Stimulated activated naive CD8-positive, alpha-beta T cell treated with anti-CD3 and anti-CD28 coated beads, Interleukin-15, Interleukin-2, amounts not matched to agents 100 ng/mL and 50 ng/mL, for 24 hours (primary cell): ENCODE measurements at regions not wholly inside any gene's neighbourhood (a gene's known extent, or its start where the extent isn't known, plus 50 kb on each side); places are given as distances from the start of the nearest gene placed in this dataset.

Experiments used
- H3K27ac Mint-ChIP-seq: one replicate; pipeline ENCODE4 v1.8.0; 2021; ENCODE audit warnings: mild to moderate bottlenecking, mixed read lengths
- H3K27me3 Mint-ChIP-seq: one replicate; pipeline ENCODE4 v1.8.0; 2021; ENCODE audit warnings: mixed read lengths
- H3K36me3 Mint-ChIP-seq: one replicate; pipeline ENCODE4 v1.8.0; 2021; ENCODE audit warnings: low read depth, mixed read lengths
- H3K4me1 Mint-ChIP-seq: one replicate; pipeline ENCODE4 v1.8.0; 2021; ENCODE audit warnings: low read depth, mixed read lengths
- H3K4me3 Mint-ChIP-seq: one replicate; pipeline ENCODE4 v1.8.0; 2021; ENCODE audit warnings: mild to moderate bottlenecking, mixed read lengths
- H3K9me3 Mint-ChIP-seq: one replicate; pipeline ENCODE4 v1.8.0; 2021; ENCODE audit warnings: mixed read lengths

GRCh38 chr3:18840535-18841137, 307.7 kb upstream of the KCNH8 start:
- H3K4me1 Mint-ChIP-seq: peaks cover 4% of the 10 kb centered on the region
- H3K27me3 Mint-ChIP-seq: no peaks in the 10 kb centered on the region
- no peak overlapping the region for H3K27ac Mint-ChIP-seq
- no peaks in the 10 kb centered on the region for H3K9me3 Mint-ChIP-seq
- no peak overlapping the region for H3K4me3 Mint-ChIP-seq
- H3K36me3 Mint-ChIP-seq: no peaks in the 10 kb centered on the region

- H3K9me3 Mint-ChIP-seq: no peaks in the 10 kb centered on the region
- no peaks in the 10 kb centered on the region for H3K36me3 Mint-ChIP-seq
- H3K4me3 Mint-ChIP-seq: no peak overlapping the region
- H3K27me3 Mint-ChIP-seq: no peaks in the 10 kb centered on the region
- peaks cover 6% of the 10 kb centered on the region for H3K4me1 Mint-ChIP-seq
- no peak overlapping the region for H3K27ac Mint-ChIP-seq
Measured at GRCh38 chr3:18838758-18839157, 309.6 kb upstream of the KCNH8 start.

GRCh38 chr3:18837137-18837755, 311.1 kb upstream of the KCNH8 start:
- Mint-ChIP-seq H3K36me3 (no peaks in the 10 kb centered on the region), H3K4me1 (peaks cover 6% of the 10 kb centered on the region), H3K27me3 (no peaks in the 10 kb centered on the region), H3K4me3 (no peak overlapping the region), H3K27ac (no peak overlapping the region), H3K9me3 (no peaks in the 10 kb centered on the region)

- H3K27ac Mint-ChIP-seq: no peak overlapping the region
- H3K4me1 Mint-ChIP-seq: peaks cover 18% of the 10 kb centered on the region
- H3K9me3 Mint-ChIP-seq: no peaks in the 10 kb centered on the region
- H3K27me3 Mint-ChIP-seq: no peaks in the 10 kb centered on the region
- no peaks in the 10 kb centered on the region for H3K36me3 Mint-ChIP-seq
- no peak overlapping the region for H3K4me3 Mint-ChIP-seq
Measured at GRCh38 chr3:18835021-18835420, 313.3 kb upstream of the KCNH8 start.

- Mint-ChIP-seq H3K27ac (peak overlapping the region; percentile 62), H3K4me1 (peaks cover 18% of the 10 kb centered on the region)
Measured at GRCh38 chr3:18830087-18830486, 318.2 kb upstream of the KCNH8 start.

GRCh38 chr3:18828637-18829036, 319.7 kb upstream of the KCNH8 start:
- Mint-ChIP-seq H3K36me3 (no peaks in the 10 kb centered on the region), H3K4me3 (no peak overlapping the region), H3K4me1 (peaks cover 18% of the 10 kb centered on the region), H3K27ac (no peak overlapping the region), H3K27me3 (no peaks in the 10 kb centered on the region), H3K9me3 (no peaks in the 10 kb centered on the region)

More at GRCh38 chr3:18830087-18830486, 318.2 kb upstream of the KCNH8 start:
- Mint-ChIP-seq H3K4me3 (no peak overlapping the region), H3K27me3 (no peaks in the 10 kb centered on the region), H3K36me3 (no peaks in the 10 kb centered on the region), H3K9me3 (no peaks in the 10 kb centered on the region)

GRCh38 chr3:18827664-18828063, 320.6 kb upstream of the KCNH8 start:
- peaks cover 18% of the 10 kb centered on the region for H3K4me1 Mint-ChIP-seq
- no peaks in the 10 kb centered on the region for H3K36me3 Mint-ChIP-seq

GRCh38 chr3:18825665-18826064, 322.6 kb upstream of the KCNH8 start:
- H3K4me3 Mint-ChIP-seq: no peak overlapping the region
- H3K9me3 Mint-ChIP-seq: no peaks in the 10 kb centered on the region
- no peak overlapping the region for H3K27ac Mint-ChIP-seq
- H3K36me3 Mint-ChIP-seq: no peaks in the 10 kb centered on the region
- H3K4me1 Mint-ChIP-seq: peaks cover 13% of the 10 kb centered on the region
- no peaks in the 10 kb centered on the region for H3K27me3 Mint-ChIP-seq

More at GRCh38 chr3:18827664-18828063, 320.6 kb upstream of the KCNH8 start:
- Mint-ChIP-seq H3K4me3 (no peak overlapping the region), H3K9me3 (no peaks in the 10 kb centered on the region), H3K27ac (no peak overlapping the region), H3K27me3 (no peaks in the 10 kb centered on the region)

- Mint-ChIP-seq H3K27ac (no peak overlapping the region), H3K4me1 (peaks cover 21% of the 10 kb centered on the region), H3K9me3 (peaks cover 12% of the 10 kb centered on the region), H3K27me3 (no peaks in the 10 kb centered on the region), H3K4me3 (no peak overlapping the region), H3K36me3 (no peaks in the 10 kb centered on the region)
Measured at GRCh38 chr3:18813300-18813699, 335.0 kb upstream of the KCNH8 start.

- Mint-ChIP-seq H3K4me3 (no peak overlapping the region), H3K4me1 (peaks cover 31% of the 10 kb centered on the region), H3K27me3 (no peaks in the 10 kb centered on the region), H3K27ac (no peak overlapping the region), H3K9me3 (peaks cover 7% of the 10 kb centered on the region), H3K36me3 (no peaks in the 10 kb centered on the region)
Measured at GRCh38 chr3:18812316-18812715, 336.0 kb upstream of the KCNH8 start.

- H3K27ac Mint-ChIP-seq: no peak overlapping the region
- H3K4me1 Mint-ChIP-seq: peaks cover 34% of the 10 kb centered on the region
- no peaks in the 10 kb centered on the region for H3K27me3 Mint-ChIP-seq
- peaks cover 4% of the 10 kb centered on the region for H3K9me3 Mint-ChIP-seq
- no peaks in the 10 kb centered on the region for H3K36me3 Mint-ChIP-seq
- H3K4me3 Mint-ChIP-seq: no peak overlapping the region
Measured at GRCh38 chr3:18810306-18810661, 338.0 kb upstream of the KCNH8 start.

- Mint-ChIP-seq H3K9me3 (peaks cover 4% of the 10 kb centered on the region), H3K27ac (no peak overlapping the region), H3K4me3 (no peak overlapping the region), H3K4me1 (peaks cover 34% of the 10 kb centered on the region), H3K36me3 (no peaks in the 10 kb centered on the region), H3K27me3 (no peaks in the 10 kb centered on the region)
Measured at GRCh38 chr3:18809640-18810305, 338.5 kb upstream of the KCNH8 start.

GRCh38 chr3:18808429-18808828, 339.9 kb upstream of the KCNH8 start:
- Mint-ChIP-seq H3K27me3 (no peaks in the 10 kb centered on the region), H3K4me3 (no peak overlapping the region), H3K27ac (peak overlapping the region; percentile 2), H3K36me3 (no peaks in the 10 kb centered on the region), H3K4me1 (peaks cover 34% of the 10 kb centered on the region), H3K9me3 (peaks cover 4% of the 10 kb centered on the region)

GRCh38 chr3:18807593-18807992, 340.7 kb upstream of the KCNH8 start:
- Mint-ChIP-seq H3K4me1 (peaks cover 34% of the 10 kb centered on the region), H3K27me3 (no peaks in the 10 kb centered on the region), H3K4me3 (no peak overlapping the region), H3K9me3 (peaks cover 4% of the 10 kb centered on the region), H3K27ac (no peak overlapping the region), H3K36me3 (no peaks in the 10 kb centered on the region)

GRCh38 chr3:18806633-18807032, 341.7 kb upstream of the KCNH8 start:
- H3K4me1 Mint-ChIP-seq: peaks cover 34% of the 10 kb centered on the region
- H3K4me3 Mint-ChIP-seq: no peak overlapping the region
- no peak overlapping the region for H3K27ac Mint-ChIP-seq
- H3K36me3 Mint-ChIP-seq: no peaks in the 10 kb centered on the region
- H3K27me3 Mint-ChIP-seq: no peaks in the 10 kb centered on the region
- peaks cover 4% of the 10 kb centered on the region for H3K9me3 Mint-ChIP-seq
